HCT116 (cell line): ENCODE measurements at regions not wholly inside any gene's neighbourhood (a gene's known extent, or its start where the extent isn't known, plus 50 kb on each side); places are given as distances from the start of the nearest gene placed in this dataset.

Experiments
- ATAC-seq: fragments of 200-7000 bp; cut with Tn5 transposase; 2 replicates; pipeline ENCODE4 v1.9.1; 2020; ENCODE audit warnings: mild to moderate bottlenecking, moderate library complexity
- BruUV-seq: library from RNA; stranded (reverse); fragments of 400-500 nt; replicated peaks from 2 replicates; lab custom pipeline; 2021; lab: Mats Ljungman, UMichigan
- CTCF ChIA-PET: fragments of 300-600 bp; sonication (Branson Sonifier 250); formaldehyde crosslinking; loops from one replicate; lab custom pipeline; 2021; ENCODE audit warnings: antibody characterized with exemption; lab: Charles Lee
- POLR2A ChIA-PET: fragments of 300-600, 350-600 bp; sonication (Branson Sonifier 250); formaldehyde crosslinking; loops from one replicate; lab custom pipeline; 2021; ENCODE audit warnings: antibody characterized with exemption; lab: Charles Lee
- RAD21 ChIA-PET, 2 experiments: fragments of 300-600 bp; sonication (Branson Sonifier 250); formaldehyde crosslinking; loops; one replicate each; lab custom pipeline; 2023; ENCODE audit warnings: low total read pairs in 2 of 2; ENCODE audit not compliant: uncharacterized antibody in 2 of 2, unreplicated experiment in 2 of 2, low non-redundant PET in 1 of 2; lab: Charles Lee
- DNase-seq: peaks from one replicate; pipeline ENCODE4 v3.0.0-alpha.2; 2010; ENCODE audit warnings: low read depth, low spot score
- H2AFZ ChIP-seq: fragments of 200-600 bp; shearing (Covaris generic), sonication (generic); 2 replicates; pipeline ENCODE4 v1.6.1; 2017; ENCODE audit warnings: low read depth, mixed run types, mixed read lengths, antibody characterized with exemption, low read length; ENCODE audit not compliant: poor library complexity, severe bottlenecking
- H3K27ac ChIP-seq: 2 replicates; pipeline ENCODE4 v1.5.1; 2012; ENCODE audit warnings: low read depth, low read length
- H3K27me3 ChIP-seq: fragments of 200-600 bp; sonication (generic); 2 replicates; pipeline ENCODE4 v1.6.1; 2016; ENCODE audit warnings: mixed run types, low read length, mixed read lengths; ENCODE audit not compliant: insufficient read depth
- H3K36me3 ChIP-seq, 2 experiments: fragments of 200-500 bp in 1 of 2; fragments of 200-600 bp in 1 of 2; sonication (Bioruptor generic) in 1 of 2; sonication (generic) in 1 of 2; 2 replicates each; pipeline versions ENCODE4 v1.5.1 to v1.6.1; 2014 to 2016; ENCODE audit warnings: low read length in 2 of 2, inconsistent platforms in 1 of 2, mixed read lengths in 1 of 2, mixed run types in 1 of 2; ENCODE audit not compliant: insufficient read depth in 2 of 2, control insufficient read depth in 1 of 2
- H3K4me1 ChIP-seq, 2 experiments: fragments of 200-600 bp in 1 of 2; sonication (generic) in 1 of 2; 2 replicates each; pipeline versions ENCODE4 v1.5.1 to v1.6.1; 2012 to 2017; ENCODE audit warnings: low read length in 2 of 2, inconsistent platforms in 1 of 2, mild to moderate bottlenecking in 1 of 2, mixed read lengths in 1 of 2, mixed run types in 1 of 2, moderate library complexity in 1 of 2; ENCODE audit not compliant: insufficient read depth in 2 of 2, control insufficient read depth in 1 of 2
- H3K4me2 ChIP-seq: fragments of 200-600 bp; sonication (generic); 2 replicates; pipeline ENCODE4 v1.6.1; 2017; ENCODE audit warnings: mixed run types, low read length, mixed read lengths
- H3K4me3 ChIP-seq, 2 experiments: fragments of 200-600 bp in 1 of 2; sonication (generic) in 1 of 2; replicated peaks in 1 of 2; 2 replicates each; pipeline ENCODE4 v1.5.1; 2011 to 2016; ENCODE audit warnings: low read length in 2 of 2, control low read depth in 1 of 2, low read depth in 1 of 2, mild to moderate bottlenecking in 1 of 2, mixed read lengths in 1 of 2, mixed run types in 1 of 2
- H3K79me2 ChIP-seq: fragments of 200-600 bp; sonication (generic); 2 replicates; pipeline ENCODE4 v1.6.1; 2017; ENCODE audit warnings: mild to moderate bottlenecking, mixed run types, low read length, moderate library complexity, mixed read lengths; ENCODE audit not compliant: insufficient read depth
- H3K9ac ChIP-seq: fragments of 200-600 bp; sonication (generic); 2 replicates; pipeline ENCODE4 v1.6.1; 2016; ENCODE audit warnings: low read length, mixed read lengths
- H3K9me2 ChIP-seq: fragments of 200-600 bp; sonication (generic), shearing (Covaris generic); 2 replicates; pipeline ENCODE4 v1.6.1; 2017; ENCODE audit warnings: mixed run types, mild to moderate bottlenecking, moderate library complexity; ENCODE audit not compliant: insufficient read depth
- H3K9me3 ChIP-seq, 2 experiments: fragments of 200-500 bp in 1 of 2; fragments of 200-600 bp in 1 of 2; sonication (Bioruptor generic) in 1 of 2; sonication (generic) in 1 of 2; 2 replicates each; pipeline ENCODE4 v1.6.1; 2014 to 2017; ENCODE audit warnings: low read length in 2 of 2, mixed read lengths in 2 of 2, inconsistent platforms in 1 of 2, low read depth in 1 of 2, mild to moderate bottlenecking in 1 of 2, mixed run types in 1 of 2, moderate library complexity in 1 of 2; ENCODE audit not compliant: control insufficient read depth in 1 of 2, insufficient read depth in 1 of 2
- H4K20me1 ChIP-seq: fragments of 200-600 bp; sonication (generic), shearing (Covaris generic); 2 replicates; pipeline ENCODE4 v1.6.1; 2017; ENCODE audit warnings: mixed run types, mild to moderate bottlenecking, moderate library complexity; ENCODE audit not compliant: insufficient read depth
- ATF3 ChIP-seq: IDR thresholded peaks from 2 replicates; pipeline ENCODE4 v1.6.1; 2012
- CEBPB ChIP-seq: IDR thresholded peaks from 2 replicates; pipeline ENCODE4 v1.6.1; 2012; ENCODE audit warnings: low read depth
- EGR1 ChIP-seq: IDR thresholded peaks from 2 replicates; pipeline ENCODE4 v1.6.1; 2012; ENCODE audit warnings: low read depth
- EZH2phosphoT487 ChIP-seq: fragments of 200-600 bp; IDR thresholded peaks from 2 replicates; pipeline ENCODE4 v1.6.1; 2018; ENCODE audit warnings: antibody characterized with exemption, borderline replicate concordance
- FOSL1 ChIP-seq: IDR thresholded peaks from 2 replicates; pipeline ENCODE4 v1.6.1; 2012; ENCODE audit warnings: low read depth
- MAX ChIP-seq: IDR thresholded peaks from 2 replicates; pipeline ENCODE4 v1.6.1; 2012
- SIN3A ChIP-seq: IDR thresholded peaks from 2 replicates; pipeline ENCODE4 v1.6.1; 2012; ENCODE audit warnings: low read depth
- TCF7L2 ChIP-seq: IDR thresholded peaks from 2 replicates; pipeline ENCODE4 v1.7.0; 2011; ENCODE audit warnings: borderline replicate concordance, inconsistent platforms; ENCODE audit not compliant: insufficient read depth, insufficient read length; ENCODE audit errors: extremely low read depth
- ZNF274 ChIP-seq: fragments of 200-500 bp; sonication (Bioruptor generic); IDR thresholded peaks from 2 replicates; pipeline ENCODE4 v1.6.1; 2014; ENCODE audit warnings: mild to moderate bottlenecking, low read depth, low read length, inconsistent platforms
- intact Hi-C: fragments of 100-400 bp; cut with micrococcal nuclease; formaldehyde crosslinking; loops from 2 replicates; pipeline ENCODE4 v1.10.0; 2022

GRCh38 chr7:7122033-7122478 lies 60.3 kb upstream of the C1GALT1 start:
- Histone ChIP-seq H3K27me3 (no peaks in the 10 kb centered on the region), H3K4me2 (no peak overlapping the region), H3K27ac (no peak overlapping the region), H3K9me2 (no peaks in the 10 kb centered on the region), H2AFZ (no peak overlapping the region), H3K4me3 (no peak overlapping the region), H3K4me1 (no peaks in the 10 kb centered on the region), H3K36me3 (no peaks in the 10 kb centered on the region), H3K9ac (no peak overlapping the region), H3K9me3 (no peaks in the 10 kb centered on the region), H3K79me2 (no peaks in the 10 kb centered on the region), H4K20me1 (no peaks in the 10 kb centered on the region)
- ATAC-seq (no peak), DNase-seq (no peak)
- ChIA-PET POLR2A (no interaction called here), CTCF (no interaction called here), RAD21 (no interaction called here)
- BruUV-seq, result no TSS peak
- TF ChIP-seq ATF3 (no peak), FOSL1 (no peak), SIN3A (no peak)
- intact Hi-C loops, result no loop called here

GRCh38 chr7:7122701-7123281 lies 59.6 kb upstream of the C1GALT1 start:
- Histone ChIP-seq H3K9ac (no peak overlapping the region), H3K4me1 (no peaks in the 10 kb centered on the region), H2AFZ (no peak overlapping the region), H3K9me3 (no peaks in the 10 kb centered on the region), H3K9me2 (no peaks in the 10 kb centered on the region), H3K4me2 (no peak overlapping the region), H3K27ac (no peak overlapping the region), H3K36me3 (no peaks in the 10 kb centered on the region), H3K79me2 (no peaks in the 10 kb centered on the region), H3K27me3 (no peaks in the 10 kb centered on the region), H4K20me1 (no peaks in the 10 kb centered on the region), H3K4me3 (no peak overlapping the region)
- DNase-seq (no peak), ATAC-seq (no peak)
- CTCF ChIA-PET, result interaction anchor here (1.7 kb wide), 1 partner anchor 19 kb away, joined by 4 read pairs; no protein-coding TSS in a partner anchor
- intact Hi-C loops, result no loop called here
- no peak for TF ChIP-seq ZNF274
- TF ChIP-seq EZH2phosphoT487, result no peak
- TF ChIP-seq FOSL1, result no peak
- TF ChIP-seq MAX, result no peak
- TF ChIP-seq CEBPB, result no peak
- no peak for TF ChIP-seq EGR1
- TF ChIP-seq TCF7L2, result no peak
- RAD21 ChIA-PET, result no interaction called here
- POLR2A ChIA-PET, result no interaction called here
- no TSS peak for BruUV-seq
